ENCODE measurements at regions not wholly inside any gene's neighbourhood (a gene's known extent, or its start where the extent isn't known, plus 50 kb on each side); places are given as distances from the start of the nearest gene placed in this dataset.
"Not testable (repeated sequence)": the region's sequence is repeated elsewhere in the genome, so short reads cannot be mapped to it uniquely, and the experiment has no call there.

DNA sequence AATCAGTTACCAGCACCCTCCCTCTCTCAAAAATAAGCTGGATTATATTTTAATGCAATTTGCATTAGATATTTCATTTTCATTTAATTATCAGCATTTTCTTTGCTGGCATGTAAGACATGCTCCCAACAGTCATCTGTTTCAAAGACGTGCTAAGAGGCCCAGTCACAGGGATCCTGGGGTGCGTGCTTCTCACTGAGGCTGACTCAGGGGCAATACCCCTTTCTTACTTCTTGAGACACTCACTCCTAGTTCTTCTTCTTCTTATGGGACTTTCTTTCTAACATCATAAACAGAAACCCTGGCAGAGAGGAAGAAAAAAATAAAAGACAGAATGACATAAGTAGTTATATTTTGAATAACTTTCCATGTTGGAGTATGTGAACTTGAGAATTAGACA, 372.1 kb upstream of the MEX3C start:
- H3K27ac Mint-ChIP-seq, result no peak overlapping the region
- TF ChIP-seq CTCF (IDR thresholded peaks at IDR 0.05; ENCODE audit: unreplicated experiment in 3 of 3), result no peak
- H3K36me3 Mint-ChIP-seq (ENCODE audit: low read depth), result no peaks in the 10 kb centered on the region
- peaks cover 5% of the 10 kb centered on the region for H3K27me3 Mint-ChIP-seq (ENCODE audit: low read depth)
- H3K4me3 Mint-ChIP-seq, result no peak overlapping the region
- peaks cover 5% of the 10 kb centered on the region for H3K4me1 Mint-ChIP-seq
- H3K9me3 Mint-ChIP-seq, result peaks cover 4% of the 10 kb centered on the region

DNA sequence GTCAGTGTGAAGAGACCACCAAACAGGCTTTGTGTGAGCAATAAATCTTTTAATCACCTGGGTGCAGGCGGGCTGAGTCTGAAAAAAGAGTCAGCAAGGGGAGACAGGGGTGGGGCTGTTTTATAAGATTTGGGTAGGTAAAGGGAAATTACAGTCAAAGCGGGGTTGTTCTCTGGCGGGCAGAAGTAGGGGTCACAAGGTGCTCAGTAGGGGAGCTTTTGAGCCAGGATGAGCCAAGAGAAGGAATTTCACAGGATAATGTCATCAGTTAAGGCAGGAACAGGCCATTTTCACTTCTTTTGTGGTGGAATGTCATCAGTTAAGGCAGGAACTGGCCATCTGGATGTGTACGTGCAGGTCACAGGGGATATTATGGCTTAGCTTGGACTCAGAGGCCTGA, 372.6 kb upstream of the MEX3C start:
- H3K9me3 Mint-ChIP-seq; H3K4me3 Mint-ChIP-seq; H3K36me3 Mint-ChIP-seq (ENCODE audit: low read depth); H3K27me3 Mint-ChIP-seq (ENCODE audit: low read depth); H3K4me1 Mint-ChIP-seq; H3K27ac Mint-ChIP-seq: not testable (repeated sequence)

DNA sequence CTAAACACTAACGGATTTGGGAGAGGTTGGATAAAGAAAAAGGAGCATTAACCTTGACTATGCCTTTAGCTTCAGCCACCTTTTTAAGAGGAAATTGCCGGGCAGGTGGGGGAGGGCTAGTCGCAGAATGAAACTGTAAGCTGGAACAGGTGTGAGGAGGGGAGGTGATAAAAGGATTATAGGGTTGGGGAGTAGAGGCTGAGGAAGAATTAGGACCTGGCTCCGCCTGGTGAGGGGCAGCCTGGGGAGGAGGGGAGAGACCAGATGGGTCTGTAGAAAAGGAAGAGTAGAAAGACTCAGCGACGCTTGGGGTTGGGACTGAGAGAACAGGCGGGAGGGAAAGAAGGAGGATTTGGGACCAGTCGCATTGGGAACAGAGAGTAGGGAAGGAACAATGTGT, 376.4 kb upstream of the MEX3C start:
- not testable (repeated sequence) for H3K36me3 Mint-ChIP-seq (ENCODE audit: low read depth); H3K4me1 Mint-ChIP-seq; H3K27ac Mint-ChIP-seq; H3K4me3 Mint-ChIP-seq
- Mint-ChIP-seq H3K27me3 (ENCODE audit: low read depth) (peaks cover 11% of the 10 kb centered on the region), H3K9me3 (peaks cover 10% of the 10 kb centered on the region)

DNA sequence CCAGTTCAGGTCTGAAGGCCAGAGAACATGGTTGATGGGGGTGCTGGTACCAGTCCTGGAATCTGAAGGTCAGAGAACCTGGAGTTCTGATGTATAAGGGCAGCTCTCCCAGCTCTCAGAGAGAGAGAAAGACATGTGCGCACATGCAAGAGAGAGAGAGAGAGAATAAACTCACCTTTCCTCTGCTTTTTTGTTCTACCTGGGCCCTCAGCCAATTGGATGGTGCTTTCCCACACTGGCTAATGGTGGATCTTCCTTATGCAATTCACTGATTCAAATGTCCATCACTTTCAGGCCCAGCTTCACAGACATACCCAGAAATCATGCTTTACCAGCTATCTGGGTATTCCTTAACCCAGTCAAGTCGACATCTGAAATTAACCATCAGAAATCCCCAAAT, 377.7 kb upstream of the MEX3C start:
- no peak overlapping the region for H3K4me3 Mint-ChIP-seq

GRCh38 chr18:51578406-51578980, 381.0 kb upstream of the MEX3C start:
- H3K36me3 Mint-ChIP-seq (ENCODE audit: low read depth), result no peaks in the 10 kb centered on the region
- H3K27me3 Mint-ChIP-seq (ENCODE audit: low read depth), result peaks cover 11% of the 10 kb centered on the region
- TF ChIP-seq CTCF (IDR thresholded peaks at IDR 0.05; ENCODE audit: unreplicated experiment in 3 of 3), result no peak
- peaks cover 10% of the 10 kb centered on the region for H3K9me3 Mint-ChIP-seq
- H3K4me3 Mint-ChIP-seq, result no peak overlapping the region
- H3K27ac Mint-ChIP-seq, result no peak overlapping the region
- no peaks in the 10 kb centered on the region for H3K4me1 Mint-ChIP-seq

More for the DNA sequence above, 377.7 kb upstream of the MEX3C start:
- H3K4me1 Mint-ChIP-seq, result no peaks in the 10 kb centered on the region
- no peak overlapping the region for H3K27ac Mint-ChIP-seq
- TF ChIP-seq CTCF (IDR thresholded peaks at IDR 0.05; ENCODE audit: unreplicated experiment in 3 of 3), result no peak
- H3K27me3 Mint-ChIP-seq (ENCODE audit: low read depth), result peaks cover 11% of the 10 kb centered on the region
- peaks cover 10% of the 10 kb centered on the region for H3K9me3 Mint-ChIP-seq
- H3K36me3 Mint-ChIP-seq (ENCODE audit: low read depth), result no peaks in the 10 kb centered on the region

DNA sequence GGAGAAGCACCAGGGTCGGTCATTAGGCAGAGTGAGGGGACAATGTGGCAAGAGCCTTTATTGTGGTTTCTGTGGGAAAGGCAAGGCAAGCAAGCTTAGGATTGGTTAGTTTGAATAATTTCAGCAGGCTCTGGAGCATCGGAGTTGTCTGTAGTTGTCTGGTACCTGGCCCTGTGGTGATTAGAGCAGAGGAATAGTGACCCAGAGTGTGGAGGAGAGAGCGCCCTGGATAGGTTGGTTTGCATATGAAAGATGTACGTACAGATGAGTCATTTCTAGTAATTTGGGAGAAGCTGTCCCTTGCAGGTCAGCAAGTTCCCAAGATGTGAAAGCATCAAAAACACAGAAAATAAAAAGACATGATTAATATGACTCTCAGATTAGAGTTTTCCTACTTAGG, 383.1 kb upstream of the MEX3C start:
- H3K27me3 Mint-ChIP-seq (ENCODE audit: low read depth), result peaks cover 6% of the 10 kb centered on the region
- TF ChIP-seq CTCF (IDR thresholded peaks at IDR 0.05; ENCODE audit: unreplicated experiment in 3 of 3), result no peak
- H3K4me1 Mint-ChIP-seq, result no peaks in the 10 kb centered on the region
- H3K9me3 Mint-ChIP-seq, result peaks cover 7% of the 10 kb centered on the region
- no peak overlapping the region for H3K27ac Mint-ChIP-seq
- H3K4me3 Mint-ChIP-seq, result no peak overlapping the region
- no peaks in the 10 kb centered on the region for H3K36me3 Mint-ChIP-seq (ENCODE audit: low read depth)

GRCh38 chr18:51582551-51582950, 385.1 kb upstream of the MEX3C start:
- Mint-ChIP-seq H3K27me3 (ENCODE audit: low read depth) (peaks cover 10% of the 10 kb centered on the region), H3K9me3 (peaks cover 3% of the 10 kb centered on the region), H3K4me1 (no peaks in the 10 kb centered on the region), H3K36me3 (ENCODE audit: low read depth) (no peaks in the 10 kb centered on the region), H3K4me3 (no peak overlapping the region), H3K27ac (no peak overlapping the region)
- TF ChIP-seq CTCF (IDR thresholded peaks at IDR 0.05; ENCODE audit: unreplicated experiment in 3 of 3), result no peak

Data from nephron (organoid).